Type B pancreatic cell (in vitro differentiated cells): ENCODE measurements at regions not wholly inside any gene's neighbourhood (a gene's known extent, or its start where the extent isn't known, plus 50 kb on each side); places are given as distances from the start of the nearest gene placed in this dataset.

Experiments used
- DNase-seq: peaks from one replicate; pipeline ENCODE4 v3.0.0; 2021; ENCODE audit warnings: mixed read lengths; ENCODE audit not compliant: unreplicated experiment; ENCODE audit errors: extremely low spot score
- H3K27ac Mint-ChIP-seq: 2 replicates; pipeline ENCODE4 v1.8.0; 2021; ENCODE audit warnings: mild to moderate bottlenecking, mixed read lengths
- H3K27me3 Mint-ChIP-seq: 2 replicates; pipeline ENCODE4 v1.8.0; 2021; ENCODE audit warnings: mixed read lengths
- H3K36me3 Mint-ChIP-seq: 2 replicates; pipeline ENCODE4 v1.8.0; 2021; ENCODE audit warnings: mixed read lengths
- H3K4me1 Mint-ChIP-seq: one replicate; pipeline ENCODE4 v1.8.0; 2021; ENCODE audit warnings: mixed read lengths; ENCODE audit not compliant: unreplicated experiment
- H3K4me3 Mint-ChIP-seq: 2 replicates; pipeline ENCODE4 v1.8.0; 2021; ENCODE audit warnings: mild to moderate bottlenecking, mixed read lengths
- H3K9me3 Mint-ChIP-seq: 2 replicates; pipeline ENCODE4 v1.8.0; 2021; ENCODE audit warnings: mixed read lengths
- CTCF ChIP-seq: fragments of 200-600 bp; sonication (generic); conservative IDR thresholded peaks from 2 replicates; pipeline ENCODE4 v1.5.0; 2021; ENCODE audit warnings: antibody characterized with exemption, mild to moderate bottlenecking

DNA sequence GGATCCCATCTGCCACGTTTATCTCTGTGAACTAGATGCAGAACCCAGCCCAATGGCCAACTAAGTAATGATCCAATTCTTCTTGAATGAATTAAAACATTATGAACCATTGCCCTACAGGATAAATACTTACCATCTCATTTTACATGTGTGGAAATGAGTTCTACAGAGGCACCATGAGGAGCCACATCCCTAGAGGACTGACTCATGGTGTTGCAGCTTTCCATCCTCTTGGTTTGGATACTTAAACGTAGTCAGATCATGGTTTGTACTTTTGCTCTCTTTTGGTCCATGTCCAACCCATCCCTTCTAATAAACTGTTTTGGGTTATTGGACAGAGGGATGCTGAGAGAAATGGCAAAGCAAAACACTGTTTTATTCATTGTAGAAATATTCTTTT, 484.8 kb downstream of the EBF1 start:
- TF ChIP-seq CTCF, result no peak
- Mint-ChIP-seq H3K9me3 (no peaks in the 10 kb centered on the region), H3K4me1 (peaks cover 19% of the 10 kb centered on the region), H3K27ac (no peak overlapping the region), H3K36me3 (no peaks in the 10 kb centered on the region), H3K4me3 (no peak overlapping the region), H3K27me3 (no peaks in the 10 kb centered on the region)
- no peak for DNase-seq

- Mint-ChIP-seq H3K27ac (no peak overlapping the region), H3K4me3 (no peak overlapping the region), H3K27me3 (no peaks in the 10 kb centered on the region), H3K9me3 (peaks cover 5% of the 10 kb centered on the region), H3K36me3 (no peaks in the 10 kb centered on the region), H3K4me1 (no peaks in the 10 kb centered on the region)
- no peak for TF ChIP-seq CTCF
- no peak for DNase-seq
Observed at GRCh38 chr5:158611581-158611980, 488.1 kb downstream of the EBF1 start.

DNA sequence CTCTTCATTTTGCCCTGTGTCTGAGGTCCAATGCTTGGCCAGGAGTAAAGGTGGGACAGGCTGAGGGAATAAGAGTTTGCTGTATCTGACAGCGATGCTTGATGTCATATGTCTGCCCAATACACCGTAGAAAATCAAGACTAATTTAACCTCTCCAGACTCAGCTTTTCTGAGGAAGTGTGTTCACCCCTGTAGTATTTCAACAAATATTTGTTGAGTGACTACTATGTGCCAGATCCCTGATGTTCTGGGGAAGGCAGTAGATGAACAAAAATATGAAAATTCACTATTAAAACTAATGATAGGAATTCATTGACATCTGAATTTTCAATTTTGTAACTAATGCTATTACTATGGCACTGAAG, 489.7 kb downstream of the EBF1 start:
- H3K27me3 Mint-ChIP-seq, result no peaks in the 10 kb centered on the region
- no peak overlapping the region for H3K4me3 Mint-ChIP-seq
- no peak for TF ChIP-seq CTCF
- no peak overlapping the region for H3K27ac Mint-ChIP-seq
- H3K9me3 Mint-ChIP-seq, result peaks cover 5% of the 10 kb centered on the region
- no peaks in the 10 kb centered on the region for H3K4me1 Mint-ChIP-seq
- no peak for DNase-seq
- no peaks in the 10 kb centered on the region for H3K36me3 Mint-ChIP-seq

GRCh38 chr5:158609333-158610050, 490.2 kb downstream of the EBF1 start:
- no peak for TF ChIP-seq CTCF
- no peak for DNase-seq
- Mint-ChIP-seq H3K27me3 (no peaks in the 10 kb centered on the region), H3K27ac (no peak overlapping the region), H3K4me1 (no peaks in the 10 kb centered on the region), H3K4me3 (no peak overlapping the region), H3K9me3 (peaks cover 5% of the 10 kb centered on the region), H3K36me3 (no peaks in the 10 kb centered on the region)

- H3K4me3 Mint-ChIP-seq, result no peak overlapping the region
- DNase-seq, result no peak
- H3K4me1 Mint-ChIP-seq, result no peaks in the 10 kb centered on the region
- TF ChIP-seq CTCF, result no peak
- peaks cover 5% of the 10 kb centered on the region for H3K9me3 Mint-ChIP-seq
- no peak overlapping the region for H3K27ac Mint-ChIP-seq
- H3K27me3 Mint-ChIP-seq, result no peaks in the 10 kb centered on the region
- no peaks in the 10 kb centered on the region for H3K36me3 Mint-ChIP-seq
Observed at GRCh38 chr5:158607088-158607487, 492.6 kb downstream of the EBF1 start.

DNA sequence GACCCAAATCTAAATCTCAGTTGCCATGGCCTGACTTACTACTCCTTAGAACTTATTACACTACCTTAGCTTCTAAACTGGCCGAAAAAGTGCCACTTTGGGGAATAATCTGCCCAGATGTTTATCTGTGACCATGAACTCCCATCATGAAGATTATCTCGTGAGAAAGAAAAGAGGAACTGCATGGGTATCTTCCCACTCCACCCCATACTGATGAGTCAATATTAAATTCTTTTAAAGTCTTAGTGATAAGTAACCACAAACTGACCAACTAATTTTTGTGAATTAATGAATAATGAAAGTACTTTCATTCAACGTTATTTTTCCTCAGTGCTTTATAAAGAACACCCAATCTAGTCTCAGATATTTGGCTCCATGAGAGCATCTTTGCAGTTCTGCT, 493.5 kb downstream of the EBF1 start:
- no peak for DNase-seq
- Mint-ChIP-seq H3K4me3 (no peak overlapping the region), H3K4me1 (no peaks in the 10 kb centered on the region), H3K9me3 (peaks cover 5% of the 10 kb centered on the region), H3K27ac (no peak overlapping the region), H3K36me3 (no peaks in the 10 kb centered on the region), H3K27me3 (no peaks in the 10 kb centered on the region)
- no peak for TF ChIP-seq CTCF
